Calu3 (cell line): ENCODE measurements at regions not wholly inside any gene's neighbourhood (a gene's known extent, or its start where the extent isn't known, plus 50 kb on each side); places are given as distances from the start of the nearest gene placed in this dataset.

Experiments
- BruUV-seq: library from RNA; stranded (reverse); fragments of 400-500 nt; replicated peaks from 2 replicates; lab custom pipeline; 2021; lab: Mats Ljungman, UMichigan
- CTCF ChIA-PET: fragments of 300-600 bp; sonication (Branson Sonifier 250); formaldehyde crosslinking; loops from one replicate; lab custom pipeline; 2022; ENCODE audit warnings: antibody characterized with exemption; lab: Charles Lee
- DNase-seq: peaks from one replicate; pipeline ENCODE4 v3.0.0; 2022
- H3K27ac Mint-ChIP-seq: one replicate; pipeline ENCODE4 v1.8.0; 2022; ENCODE audit warnings: mixed read lengths; ENCODE audit not compliant: unreplicated experiment
- H3K27me3 Mint-ChIP-seq: one replicate; pipeline ENCODE4 v1.8.0; 2022; ENCODE audit warnings: mixed read lengths; ENCODE audit not compliant: unreplicated experiment
- H3K36me3 Mint-ChIP-seq: one replicate; pipeline ENCODE4 v1.8.0; 2022; ENCODE audit warnings: mild to moderate bottlenecking, moderate library complexity, mixed read lengths; ENCODE audit not compliant: insufficient read depth, unreplicated experiment
- H3K4me1 Mint-ChIP-seq: one replicate; pipeline ENCODE4 v1.8.0; 2022; ENCODE audit warnings: mild to moderate bottlenecking, low read depth, mixed read lengths; ENCODE audit not compliant: unreplicated experiment
- H3K4me3 Mint-ChIP-seq: one replicate; pipeline ENCODE4 v1.8.0; 2022; ENCODE audit warnings: mild to moderate bottlenecking, low read depth, moderate library complexity, mixed read lengths; ENCODE audit not compliant: unreplicated experiment
- H3K9me3 Mint-ChIP-seq: one replicate; pipeline ENCODE4 v1.8.0; 2022; ENCODE audit warnings: low read depth, mixed read lengths; ENCODE audit not compliant: unreplicated experiment
- CTCF ChIP-seq: fragments of 200-600 bp; IDR thresholded peaks from one replicate; pipeline ENCODE4 v1.8.0; 2022; ENCODE audit warnings: antibody characterized with exemption; ENCODE audit not compliant: unreplicated experiment
- intact Hi-C: fragments of 100-400 bp; cut with micrococcal nuclease; formaldehyde crosslinking; loops from one replicate; pipeline ENCODE4 v1.10.0; 2022; ENCODE audit not compliant: unreplicated experiment

- intact Hi-C loops = no loop called here
- no TSS peak for BruUV-seq
- peaks cover 13% of the 10 kb centered on the region for H3K27me3 Mint-ChIP-seq
- no peaks in the 10 kb centered on the region for H3K4me1 Mint-ChIP-seq
- H3K36me3 Mint-ChIP-seq = no peaks in the 10 kb centered on the region
- no peak for DNase-seq
- CTCF ChIA-PET = no interaction called here
- H3K9me3 Mint-ChIP-seq = no peaks in the 10 kb centered on the region
- H3K4me3 Mint-ChIP-seq = no peak overlapping the region
- no peak overlapping the region for H3K27ac Mint-ChIP-seq
- no peak for TF ChIP-seq CTCF
Measured at GRCh38 chr2:47992671-47993070, 86.4 kb upstream of the FBXO11 start.

- H3K4me3 Mint-ChIP-seq = no peak overlapping the region
- H3K36me3 Mint-ChIP-seq = no peaks in the 10 kb centered on the region
- TF ChIP-seq CTCF = no peak
- H3K4me1 Mint-ChIP-seq = no peaks in the 10 kb centered on the region
- H3K27me3 Mint-ChIP-seq = peaks cover 13% of the 10 kb centered on the region
- no peak overlapping the region for H3K27ac Mint-ChIP-seq
- BruUV-seq = no TSS peak
- no peak for DNase-seq
- CTCF ChIA-PET = no interaction called here
- H3K9me3 Mint-ChIP-seq = no peaks in the 10 kb centered on the region
- intact Hi-C loops = no loop called here
Measured at GRCh38 chr2:47996808-47997207, 90.5 kb upstream of the FBXO11 start.

- Mint-ChIP-seq H3K36me3 (no peaks in the 10 kb centered on the region), H3K4me1 (no peaks in the 10 kb centered on the region)
- CTCF ChIA-PET = no interaction called here
Measured at GRCh38 chr2:47999512-47999911, 93.2 kb upstream of the FBXO11 start.

GRCh38 chr2:48001498-48001897 is 95.2 kb upstream of the FBXO11 start:
- no peaks in the 10 kb centered on the region for H3K27me3 Mint-ChIP-seq
- H3K9me3 Mint-ChIP-seq = no peaks in the 10 kb centered on the region
- TF ChIP-seq CTCF = no peak
- intact Hi-C loops = no loop called here
- H3K36me3 Mint-ChIP-seq = no peaks in the 10 kb centered on the region
- H3K4me3 Mint-ChIP-seq = no peak overlapping the region
- no peak overlapping the region for H3K27ac Mint-ChIP-seq
- no peak for DNase-seq
- H3K4me1 Mint-ChIP-seq = no peaks in the 10 kb centered on the region
- CTCF ChIA-PET = interaction anchor here (0.6 kb wide), 1 partner anchor 424 kb away, joined by 4 read pairs; no protein-coding TSS in a partner anchor
- no TSS peak for BruUV-seq

More at GRCh38 chr2:47999512-47999911, 93.2 kb upstream of the FBXO11 start:
- no TSS peak for BruUV-seq
- H3K27me3 Mint-ChIP-seq = no peaks in the 10 kb centered on the region
- no peak overlapping the region for H3K4me3 Mint-ChIP-seq
- no peak for TF ChIP-seq CTCF
- intact Hi-C loops = no loop called here
- no peak overlapping the region for H3K27ac Mint-ChIP-seq
- no peaks in the 10 kb centered on the region for H3K9me3 Mint-ChIP-seq
- no peak for DNase-seq
